Lung (tissue), 11 donors: ENCODE measurements at regions not wholly inside any gene's neighbourhood (a gene's known extent, or its start where the extent isn't known, plus 50 kb on each side); places are given as distances from the start of the nearest gene placed in this dataset.

Experiments used
- ATAC-seq: fragments of 200-7000 bp; cut with Tn5 transposase; one replicate; pipeline ENCODE4 v1.9.1; 2020; ENCODE audit warnings: moderate number of reproducible peaks; ENCODE audit not compliant: insufficient read depth, low FRiP score
- DNase-seq, 3 donors: peaks; one replicate each; pipeline ENCODE4 v3.0.0-alpha.2; 2013 to 2017
- H3K27ac ChIP-seq, 2 donors: one replicate each; pipeline ENCODE4 v1.5.1; 2013; ENCODE audit warnings: mild to moderate bottlenecking in 2 of 2, moderate library complexity in 2 of 2, control low read depth in 1 of 2, inconsistent platforms in 1 of 2, low read depth in 1 of 2, low read length in 1 of 2
- H3K27me3 ChIP-seq, 3 donors: one replicate each; pipeline ENCODE4 v1.5.1; 2013; ENCODE audit warnings: low read length in 2 of 3; ENCODE audit not compliant: control insufficient read depth in 3 of 3, insufficient read depth in 3 of 3
- H3K36me3 ChIP-seq, 4 donors: one replicate each; pipeline ENCODE4 v1.5.1; 2013; ENCODE audit warnings: low read length in 4 of 4, mild to moderate bottlenecking in 1 of 4, moderate library complexity in 1 of 4; ENCODE audit not compliant: control insufficient read depth in 4 of 4, insufficient read depth in 4 of 4
- H3K4me1 ChIP-seq, 5 donors: one replicate each; pipeline ENCODE4 v1.5.1; 2013; ENCODE audit warnings: low read length in 5 of 5, mild to moderate bottlenecking in 2 of 5, moderate library complexity in 1 of 5; ENCODE audit not compliant: control insufficient read depth in 5 of 5, insufficient read depth in 5 of 5
- H3K4me3 ChIP-seq: one replicate; pipeline ENCODE4 v1.5.1; 2013; ENCODE audit warnings: mild to moderate bottlenecking, control low read depth, moderate library complexity
- H3K9ac ChIP-seq, 2 donors: one replicate each; pipeline ENCODE4 v1.5.1; 2013; ENCODE audit warnings: low read length in 2 of 2, control low read depth in 1 of 2; ENCODE audit not compliant: insufficient read depth in 1 of 2
- H3K9me3 ChIP-seq, 4 donors: one replicate each; pipeline ENCODE4 v1.5.1; 2013; ENCODE audit warnings: low read length in 3 of 4, mild to moderate bottlenecking in 1 of 4, moderate library complexity in 1 of 4; ENCODE audit not compliant: control insufficient read depth in 4 of 4, insufficient read depth in 3 of 4
- CTCF ChIP-seq: IDR thresholded peaks from 2 replicates; pipeline ENCODE4 v1.5.1; 2012; ENCODE audit warnings: mild to moderate bottlenecking; ENCODE audit errors: control extremely low read depth, extremely low read depth
- WGBS, 2 donors: extraction: QIAGEN DNeasy Blood & Tissue Kit; methylation state at CpG; one replicate each; pipeline ENCODE4 v1.1.7; 2013; 5-methylcytosine and 5-hydroxymethylcytosine counted together
- donor health status: control.
- donor health status: control.
- donor health status: Bipolar disorder and iron deficiency.
- donor health status: healthy.
- donor health status: DM: yes; HTN: yes; CAD: no.

GRCh38 chr22:34973016-34973415 is 92.9 kb upstream of the ISX start:
- Histone ChIP-seq H3K4me1 (no peaks in the 10 kb centered on the region), H3K9me3 (peaks cover 0 to 4% (median 2%) of the 10 kb centered on the region in 4 donors), H3K27ac (no peak overlapping the region), H3K9ac (no peak overlapping the region), H3K4me3 (no peak overlapping the region), H3K27me3 (peaks cover 0 to 4% (median 0%) of the 10 kb centered on the region in 3 donors), H3K36me3 (no peaks in the 10 kb centered on the region)
- ATAC-seq (no peak), DNase-seq (no peak)
- TF ChIP-seq CTCF = no peak
- WGBS, 2 donors = 47 to 62% methylated on average over 1 of the region's 1 CpG

GRCh38 chr22:34973926-34974325 is 92.0 kb upstream of the ISX start:
- ATAC-seq (no peak), DNase-seq (no peak)
- Histone ChIP-seq H3K4me1 (no peaks in the 10 kb centered on the region), H3K27ac (no peak overlapping the region), H3K9ac (no peak overlapping the region), H3K27me3 (peaks cover 0 to 4% (median 0%) of the 10 kb centered on the region in 3 donors), H3K9me3 (peaks cover 0 to 4% (median 2%) of the 10 kb centered on the region in 4 donors), H3K36me3 (no peaks in the 10 kb centered on the region), H3K4me3 (no peak overlapping the region)
- TF ChIP-seq CTCF = no peak
- WGBS, 2 donors = 64 to 75% methylated on average over 2 of the region's 2 CpGs

- Histone ChIP-seq H3K9me3 (peaks cover 0 to 4% (median 2%) of the 10 kb centered on the region in 4 donors), H3K4me1 (no peaks in the 10 kb centered on the region), H3K27me3 (no peaks in the 10 kb centered on the region), H3K4me3 (no peak overlapping the region), H3K36me3 (no peaks in the 10 kb centered on the region), H3K9ac (no peak overlapping the region), H3K27ac (no peak overlapping the region)
- no peak for ATAC-seq
- no peak for DNase-seq
- WGBS, 2 donors = 15 to 23% methylated on average over 1 of the region's 1 CpG
- no peak for TF ChIP-seq CTCF
Measured at GRCh38 chr22:34975721-34976120, 90.2 kb upstream of the ISX start.

- WGBS, 2 donors = 86 to 94% methylated on average over 4 of the region's 4 CpGs
- no peaks in the 10 kb centered on the region for H3K27me3 ChIP-seq
- ATAC-seq = no peak
- no peak for TF ChIP-seq CTCF
- H3K9me3 ChIP-seq = peaks cover 0 to 4% (median 2%) of the 10 kb centered on the region in 4 donors
- H3K36me3 ChIP-seq = no peaks in the 10 kb centered on the region
- H3K27ac ChIP-seq = no peak overlapping the region
- H3K9ac ChIP-seq = no peak overlapping the region
- H3K4me1 ChIP-seq = no peaks in the 10 kb centered on the region
- H3K4me3 ChIP-seq = no peak overlapping the region
- DNase-seq = no peak
Measured at GRCh38 chr22:34976474-34976873, 89.5 kb upstream of the ISX start.
